ENCODE measurements at regions not wholly inside any gene's neighbourhood (a gene's known extent, or its start where the extent isn't known, plus 50 kb on each side); places are given as distances from the start of the nearest gene placed in this dataset.

- no peak for DNase-seq
Measured at GRCh38 chr2:140061240-140061639, 1281.0 kb upstream of the NXPH2 start.

- no peak for DNase-seq
Measured at GRCh38 chr2:140057928-140058327, 1277.7 kb upstream of the NXPH2 start.

GRCh38 chr2:140041811-140042210, 1261.6 kb upstream of the NXPH2 start:
- DNase-seq = no peak

- no peak for DNase-seq
Measured at GRCh38 chr2:140041239-140041638, 1261.0 kb upstream of the NXPH2 start.

- no peak for DNase-seq
Measured at GRCh38 chr2:140033638-140034037, 1253.4 kb upstream of the NXPH2 start.

DNA sequence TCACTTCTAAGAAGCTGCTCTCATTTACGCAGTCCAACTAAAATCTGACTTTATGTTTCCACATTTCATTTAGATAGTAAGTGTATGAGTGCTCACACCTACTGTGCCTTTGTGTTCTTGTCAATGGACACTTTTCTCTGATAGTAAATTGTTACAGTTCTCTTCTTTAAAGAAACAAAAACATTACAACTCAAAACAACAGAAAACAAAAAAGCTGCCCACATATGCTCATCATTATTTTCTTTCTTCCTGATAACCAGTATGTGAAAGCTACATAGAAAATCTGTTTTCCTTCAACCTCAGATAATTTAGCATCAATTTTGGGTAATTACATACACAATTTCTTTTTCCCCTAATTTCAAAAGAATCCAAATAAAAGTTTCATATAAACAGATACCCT, 1247.8 kb upstream of the NXPH2 start:
- DNase-seq = no peak

DNA sequence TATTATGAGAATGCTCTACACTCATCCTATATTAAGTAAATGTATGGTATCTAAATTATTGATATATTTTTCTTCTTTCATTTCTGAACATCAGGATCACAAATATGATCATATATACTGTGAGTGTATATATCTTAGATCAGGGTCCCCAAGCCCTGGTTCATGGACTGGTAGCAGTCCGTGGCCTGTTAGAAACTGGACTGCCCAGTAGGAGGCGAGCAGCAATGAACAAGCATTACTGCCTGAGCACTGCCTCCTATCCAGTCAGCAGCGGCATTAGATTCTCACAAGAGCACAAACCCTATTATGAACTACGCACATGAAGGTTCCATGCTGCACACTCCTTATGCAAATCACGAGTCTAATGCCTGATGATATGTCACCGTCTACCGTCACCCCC, 1247.1 kb upstream of the NXPH2 start:
- no peak for DNase-seq

- DNase-seq = no peak
Measured at GRCh38 chr2:140023291-140023690, 1243.1 kb upstream of the NXPH2 start.

DNA sequence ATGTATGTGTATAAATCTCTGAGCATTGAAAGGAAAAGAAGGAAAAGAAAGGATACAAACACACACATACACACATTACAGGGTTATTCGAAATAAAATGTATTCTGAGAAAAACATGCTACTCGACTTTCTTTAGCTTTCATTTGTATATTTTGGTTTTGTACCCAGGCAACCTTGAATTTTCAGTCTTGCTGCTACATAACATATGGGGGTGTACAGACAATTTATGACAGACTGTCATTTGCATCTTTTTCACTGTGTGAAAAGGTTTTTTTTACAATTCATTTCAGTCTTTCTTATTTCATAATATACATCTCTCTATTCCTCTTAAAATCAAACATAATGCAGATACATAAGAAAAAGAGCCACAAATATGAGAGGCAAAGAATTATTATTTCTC, 1238.4 kb upstream of the NXPH2 start:
- DNase-seq = no peak

GRCh38 chr2:140014204-140014546, 1234.0 kb upstream of the NXPH2 start:
- DNase-seq = no peak

DNA sequence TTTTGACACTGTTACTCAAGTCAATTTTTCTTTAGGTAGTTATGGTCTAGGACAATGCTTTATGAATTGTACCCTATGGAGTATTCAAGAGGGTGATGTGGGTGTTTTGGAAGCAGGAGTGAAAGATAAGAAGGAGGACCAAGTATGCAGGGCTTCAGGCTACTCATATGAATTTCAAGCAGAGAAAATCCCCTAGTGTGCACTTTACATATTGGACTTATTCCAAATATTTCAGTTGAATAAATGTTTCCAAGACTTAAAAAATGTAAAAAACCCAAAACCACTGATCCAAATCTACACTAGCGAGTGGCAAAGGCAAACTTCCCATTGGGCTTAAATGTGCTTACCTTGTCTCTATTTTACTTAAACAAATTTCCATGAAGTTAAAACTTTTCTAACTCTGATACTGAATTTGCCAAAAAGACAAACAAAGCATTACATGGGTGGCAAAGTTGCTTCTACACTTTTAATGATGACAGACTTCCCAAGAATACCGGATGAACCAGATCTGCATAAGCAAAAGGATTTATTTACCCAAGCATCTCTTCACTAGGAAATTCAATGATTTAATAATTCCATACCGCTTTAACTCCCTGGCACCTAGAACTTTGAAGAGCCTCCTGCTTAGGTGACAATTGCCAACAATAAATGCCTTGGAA, 1233.5 kb upstream of the NXPH2 start:
- DNase-seq = no peak

DNA sequence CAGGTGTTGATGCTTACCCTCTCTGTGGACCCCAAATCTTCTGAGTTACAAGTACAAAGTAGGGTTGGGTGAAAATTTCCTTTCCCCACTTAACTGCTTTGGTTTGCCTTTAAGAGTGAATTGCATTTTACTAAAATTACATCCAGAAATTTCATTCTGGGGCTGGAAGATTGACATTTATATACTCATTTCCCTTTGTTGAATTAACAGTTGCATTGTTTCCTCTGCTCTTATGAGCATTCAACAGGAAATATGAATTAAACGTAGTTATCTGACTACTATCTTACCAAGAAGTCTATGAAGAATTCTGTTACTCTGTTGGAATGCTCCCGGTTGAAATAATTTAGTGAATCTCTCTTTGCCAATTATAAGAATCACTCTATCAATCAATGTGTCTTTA, 1231.1 kb upstream of the NXPH2 start:
- DNase-seq = no peak

DNA sequence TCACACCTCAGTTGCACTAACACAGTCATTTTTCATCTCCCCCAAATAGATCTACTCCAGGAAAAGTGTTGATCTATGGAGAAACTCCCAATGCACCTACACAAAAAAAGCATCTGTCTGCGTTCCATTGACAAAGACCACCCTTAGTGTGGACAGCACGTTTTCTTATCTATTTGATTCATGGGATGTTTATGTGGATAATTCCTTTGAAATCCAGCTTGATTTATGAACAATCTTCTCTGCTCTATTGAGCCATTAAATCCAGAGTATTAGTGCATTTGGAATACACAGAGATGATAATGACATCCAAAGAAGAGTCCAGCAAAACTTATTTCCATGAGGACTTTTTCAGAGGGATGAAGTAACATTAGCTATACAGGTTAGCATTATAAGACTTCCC, 1221.9 kb upstream of the NXPH2 start:
- DNase-seq = no peak

GRCh38 chr2:139992711-139993345, 1212.6 kb upstream of the NXPH2 start:
- no peak for DNase-seq

DNA sequence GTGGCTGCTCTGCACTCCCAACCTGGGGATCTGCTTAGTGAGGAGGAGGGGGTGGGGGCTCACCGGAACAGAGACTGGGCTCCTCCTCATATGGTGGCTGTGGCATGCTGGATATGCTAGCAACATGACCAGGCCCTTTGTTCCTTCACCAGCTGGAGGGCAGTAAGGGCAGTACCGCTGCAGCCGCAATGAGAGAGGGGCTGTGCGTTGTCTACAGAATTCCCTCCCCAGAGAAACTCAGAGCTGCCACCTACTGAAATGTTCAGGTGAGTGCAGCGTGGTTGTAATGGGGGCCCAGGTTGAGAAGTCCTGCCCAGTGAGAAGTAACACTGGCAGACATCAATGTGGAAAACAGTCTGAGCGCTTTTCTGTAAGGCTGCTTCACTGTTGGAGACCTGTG, 1211.9 kb upstream of the NXPH2 start:
- no peak for DNase-seq

DNA sequence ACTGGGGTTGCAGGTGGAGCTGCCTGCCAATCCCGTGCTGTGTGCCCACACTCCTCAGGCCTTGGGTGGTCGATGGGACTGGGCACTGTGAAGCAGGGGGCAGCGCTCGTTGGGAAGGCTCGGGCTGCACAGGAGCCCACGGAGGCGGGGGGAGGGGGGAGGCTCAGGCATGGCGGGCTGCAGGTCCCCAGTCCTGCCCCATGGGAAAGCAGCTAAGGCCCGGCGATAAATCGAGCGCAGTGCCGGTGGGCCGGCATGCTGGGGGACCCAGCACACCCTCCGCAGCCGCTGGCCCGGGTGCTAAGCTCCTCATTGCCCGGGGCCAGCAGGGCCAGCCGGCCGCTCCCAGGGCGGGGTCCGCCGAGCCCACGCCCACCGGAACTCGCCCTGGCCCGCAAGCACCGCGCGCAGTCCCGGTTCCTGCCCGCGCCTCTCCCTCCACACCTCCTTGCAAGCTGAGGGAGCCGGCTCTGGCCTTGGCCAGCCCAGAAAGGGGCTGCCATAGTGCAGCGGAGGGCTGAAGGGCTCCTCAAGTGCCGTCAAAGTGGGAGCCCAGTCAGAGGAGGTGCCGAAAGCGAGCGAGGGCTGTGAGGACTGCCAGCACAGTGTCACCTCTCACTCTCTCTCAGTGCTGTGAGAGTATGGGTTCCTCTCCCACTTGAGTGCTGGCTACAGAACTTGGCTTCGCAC, 1210.6 kb upstream of the NXPH2 start:
- DNase-seq = no peak

DNA sequence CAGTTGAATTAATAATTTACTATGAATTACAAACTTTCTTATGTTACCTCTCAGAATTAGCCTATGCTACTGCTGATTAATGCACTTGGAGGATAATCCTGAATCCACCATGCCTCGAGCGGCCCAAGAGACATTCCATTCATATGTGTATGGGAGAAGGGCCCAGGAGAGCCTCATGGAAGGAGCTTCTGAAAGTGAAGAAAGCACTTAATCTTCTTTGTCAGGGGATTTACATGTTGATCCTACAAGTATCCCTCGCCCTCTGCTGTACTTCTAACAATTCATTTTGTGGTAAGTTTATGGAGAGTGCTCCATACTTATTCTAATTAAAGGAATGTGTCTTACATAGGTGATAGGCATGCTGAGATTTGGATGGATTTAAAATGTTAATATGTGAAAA, 1189.1 kb upstream of the NXPH2 start:
- DNase-seq = no peak

- DNase-seq = no peak
Measured at GRCh38 chr2:139968588-139968987, 1188.4 kb upstream of the NXPH2 start.

- no peak for DNase-seq
Measured at GRCh38 chr2:139967665-139968064, 1187.5 kb upstream of the NXPH2 start.

DNA sequence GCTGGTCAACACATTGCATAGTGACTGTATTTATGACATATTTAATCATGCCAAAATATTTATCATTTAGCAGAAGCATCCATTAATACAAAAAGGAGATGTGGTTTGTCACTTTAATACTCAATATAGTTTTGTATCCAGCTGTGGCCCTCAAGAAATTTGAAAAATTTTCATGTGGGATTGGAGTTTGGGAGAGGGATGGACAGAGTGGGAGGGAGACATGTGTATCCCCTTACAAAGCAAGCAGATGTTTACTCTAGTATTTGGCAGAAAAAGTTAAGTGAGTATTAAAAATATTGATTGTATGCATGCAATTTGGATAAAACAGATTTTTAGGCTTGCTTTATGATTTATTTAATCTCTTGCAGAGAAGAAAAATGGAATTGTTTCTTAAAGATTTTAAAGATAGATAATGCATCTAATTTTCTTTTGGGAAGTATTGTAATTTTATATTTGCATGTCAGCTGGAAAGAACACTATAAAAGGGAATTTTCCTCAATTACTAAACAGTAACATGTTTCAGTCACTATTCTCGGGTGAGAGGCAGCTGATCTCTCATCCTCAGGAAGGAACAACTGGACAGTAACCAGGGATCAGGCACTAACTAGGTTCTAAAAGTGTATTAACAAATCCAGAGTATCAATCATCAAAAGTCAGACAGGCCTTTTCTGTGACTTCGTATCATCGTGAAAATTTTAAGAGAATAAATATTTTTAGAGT, 1184.7 kb upstream of the NXPH2 start:
- DNase-seq = no peak

DNA sequence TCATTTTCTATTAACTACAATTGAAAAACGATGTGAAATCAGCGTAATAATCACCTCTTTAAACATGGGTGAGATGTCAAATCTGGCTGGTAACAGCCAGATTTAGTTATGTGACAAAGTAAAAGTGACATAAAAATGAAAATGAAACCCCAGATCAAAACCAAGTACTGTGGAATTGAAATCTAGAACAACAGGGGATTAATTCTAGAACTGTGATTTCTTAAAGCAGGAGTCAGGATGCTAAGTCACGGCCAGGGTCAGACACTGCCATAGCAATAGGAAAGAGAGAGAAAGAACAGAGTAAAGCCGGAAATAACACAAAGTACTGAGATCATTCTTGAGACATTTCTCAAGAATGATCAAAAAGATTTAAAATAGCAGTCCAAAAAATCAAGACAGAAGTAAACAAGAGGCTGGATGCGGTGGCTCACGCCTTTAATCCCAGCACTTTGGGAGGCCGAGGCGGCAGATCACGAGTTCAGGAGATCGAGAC, 1183.7 kb upstream of the NXPH2 start:
- DNase-seq = no peak

DNA sequence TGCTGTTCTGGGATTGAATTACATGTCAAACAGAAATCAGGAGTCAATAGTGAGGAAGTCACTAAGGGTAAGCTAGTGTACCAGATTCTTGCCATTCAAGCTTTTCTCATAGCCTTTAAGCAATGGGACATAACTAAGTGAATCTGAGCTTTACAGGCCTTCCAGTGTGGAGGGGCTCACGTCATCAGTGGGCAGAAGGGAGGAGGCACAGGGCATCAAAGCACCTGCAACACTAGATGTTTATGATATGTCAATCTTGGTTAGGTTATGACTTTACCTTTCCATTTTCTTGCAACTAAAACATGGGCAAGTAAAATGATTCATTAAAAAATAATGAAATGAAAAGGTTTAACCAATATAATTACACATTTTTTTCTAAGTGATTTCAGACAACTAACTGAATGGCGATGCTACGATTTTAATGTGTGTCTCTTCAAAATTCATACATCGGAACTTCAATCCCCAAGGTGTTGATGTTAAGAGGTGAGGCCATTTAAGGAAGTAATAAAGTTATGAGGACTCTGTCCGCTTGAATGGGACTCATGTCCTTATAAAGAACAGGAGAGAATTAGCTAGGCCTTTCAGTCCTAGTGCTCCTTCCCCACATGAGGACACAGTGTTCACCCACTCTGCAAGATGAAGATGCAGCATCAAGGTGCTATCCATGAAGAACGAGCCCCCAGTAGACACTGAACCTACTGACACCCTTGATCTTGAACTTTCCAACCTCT, 1169.2 kb upstream of the NXPH2 start:
- no peak for DNase-seq

DNA sequence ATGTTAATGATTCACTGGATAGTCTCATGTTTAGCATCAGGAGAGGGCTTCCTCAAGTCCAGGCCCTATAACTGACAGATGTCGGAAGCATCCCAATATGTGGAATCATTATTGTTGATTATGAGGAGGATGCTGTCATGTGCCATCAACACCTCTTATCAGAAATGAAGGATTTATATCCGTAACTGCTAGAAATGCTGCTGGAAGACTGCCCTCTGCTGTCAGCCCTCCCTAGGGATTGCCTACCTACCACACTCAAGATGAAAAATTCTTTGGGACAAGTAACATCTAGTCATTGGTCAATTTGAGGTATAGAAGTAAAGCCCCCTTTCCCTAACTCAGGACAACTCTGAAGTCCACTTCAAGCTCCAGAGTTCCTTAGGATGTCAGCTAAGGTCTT, 1166.5 kb upstream of the NXPH2 start:
- no peak for DNase-seq
